ENCODE measurements at regions not wholly inside any gene's neighbourhood (a gene's known extent, or its start where the extent isn't known, plus 50 kb on each side); places are given as distances from the start of the nearest gene placed in this dataset.

- DNase-seq, result no peak
Measured at GRCh38 chr21:32216293-32216692, 62.6 kb downstream of the MIS18A start.

GRCh38 chr21:32215306-32215685, 63.6 kb downstream of the MIS18A start:
- no peak for DNase-seq

GRCh38 chr21:32214654-32215305, 64.1 kb downstream of the MIS18A start:
- no peak for DNase-seq

- no peak for DNase-seq
Measured at GRCh38 chr21:32212116-32212515, 66.7 kb downstream of the MIS18A start.

- no peak for DNase-seq
Measured at GRCh38 chr21:32211306-32211705, 67.5 kb downstream of the MIS18A start.

- no peak for DNase-seq
Measured at GRCh38 chr21:32209580-32209979, 69.3 kb downstream of the MIS18A start.

GRCh38 chr21:32207406-32207716, 71.5 kb downstream of the MIS18A start:
- DNase-seq, result no peak

GRCh38 chr21:32206631-32207405, 72.0 kb downstream of the MIS18A start:
- DNase-seq, result no peak

- DNase-seq, result no peak
Measured at GRCh38 chr21:32203877-32204480, 74.9 kb downstream of the MIS18A start.

- DNase-seq, result no peak
Measured at GRCh38 chr21:32200029-32200428, 78.8 kb downstream of the MIS18A start.

GRCh38 chr21:32198384-32198783, 80.5 kb downstream of the MIS18A start:
- DNase-seq, result no peak

GRCh38 chr21:32197896-32198295, 81.0 kb downstream of the MIS18A start:
- no peak for DNase-seq

GRCh38 chr21:32196001-32196400, 82.8 kb downstream of the MIS18A start:
- DNase-seq, result no peak

- no peak for DNase-seq
Measured at GRCh38 chr21:32193098-32193465, 85.8 kb downstream of the MIS18A start.

- no peak for DNase-seq
Measured at GRCh38 chr21:32192291-32193097, 86.4 kb downstream of the MIS18A start.

- DNase-seq, result no peak
Measured at GRCh38 chr21:32190493-32191144, 88.2 kb downstream of the MIS18A start.

GRCh38 chr21:32189688-32190483, 89.0 kb downstream of the MIS18A start:
- DNase-seq, result no peak

- DNase-seq, result no peak
Measured at GRCh38 chr21:32186804-32187203, 92.0 kb downstream of the MIS18A start.

GRCh38 chr21:32185726-32186125, 93.1 kb downstream of the MIS18A start:
- no peak for DNase-seq

- DNase-seq, result no peak
Measured at GRCh38 chr21:32185103-32185502, 93.7 kb downstream of the MIS18A start.

- no peak for DNase-seq
Measured at GRCh38 chr21:32184485-32184884, 94.4 kb downstream of the MIS18A start.

GRCh38 chr21:32184065-32184464, 94.8 kb downstream of the MIS18A start:
- DNase-seq, result no peak
